ENCODE measurements at regions not wholly inside any gene's neighbourhood (a gene's known extent, or its start where the extent isn't known, plus 50 kb on each side); places are given as distances from the start of the nearest gene placed in this dataset.

DNA sequence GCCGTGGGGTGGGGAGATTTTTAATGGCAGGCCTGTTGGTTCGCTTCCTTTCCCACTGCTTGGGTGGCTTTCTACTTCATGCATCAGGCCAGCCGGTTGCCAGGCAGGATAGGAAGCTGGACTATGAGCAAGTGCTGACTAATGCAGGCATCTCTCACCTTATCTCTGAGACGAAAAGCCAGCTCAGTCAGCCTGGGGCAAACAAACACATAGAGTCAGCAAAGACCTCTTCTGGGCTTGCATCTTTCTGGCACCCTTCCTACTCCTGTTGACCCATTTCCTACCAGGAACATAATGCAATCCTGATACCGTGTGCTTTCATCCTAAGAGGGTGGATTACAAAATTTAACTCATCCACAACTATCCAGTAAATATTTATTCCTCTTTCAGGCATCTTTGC, 416.6 kb upstream of the MEX3C start:
- Histone ChIP-seq H3K27me3 (no peaks in the 10 kb centered on the region), H3K4me3 (no peak overlapping the region), H3K27ac (no peak overlapping the region), H3K36me3 (no peaks in the 10 kb centered on the region), H3K4me1 (peaks cover 0 to 6% (median 0%) of the 10 kb centered on the region in 4 donors), H3K9me3 (no peaks in the 10 kb centered on the region)
- 30 to 41% (median 41%) methylated on average over 5 of the region's 5 CpGs for WGBS, 5 donors
- intact Hi-C loops (cut with DNase I; ENCODE audit: low total_unique reads): no loop called here
- no peak for TF ChIP-seq POLR2AphosphoS5 (IDR thresholded peaks at IDR 0.05)
- no peak for TF ChIP-seq POLR2A (IDR thresholded peaks at IDR 0.05)
- TF ChIP-seq, protein P1, sequence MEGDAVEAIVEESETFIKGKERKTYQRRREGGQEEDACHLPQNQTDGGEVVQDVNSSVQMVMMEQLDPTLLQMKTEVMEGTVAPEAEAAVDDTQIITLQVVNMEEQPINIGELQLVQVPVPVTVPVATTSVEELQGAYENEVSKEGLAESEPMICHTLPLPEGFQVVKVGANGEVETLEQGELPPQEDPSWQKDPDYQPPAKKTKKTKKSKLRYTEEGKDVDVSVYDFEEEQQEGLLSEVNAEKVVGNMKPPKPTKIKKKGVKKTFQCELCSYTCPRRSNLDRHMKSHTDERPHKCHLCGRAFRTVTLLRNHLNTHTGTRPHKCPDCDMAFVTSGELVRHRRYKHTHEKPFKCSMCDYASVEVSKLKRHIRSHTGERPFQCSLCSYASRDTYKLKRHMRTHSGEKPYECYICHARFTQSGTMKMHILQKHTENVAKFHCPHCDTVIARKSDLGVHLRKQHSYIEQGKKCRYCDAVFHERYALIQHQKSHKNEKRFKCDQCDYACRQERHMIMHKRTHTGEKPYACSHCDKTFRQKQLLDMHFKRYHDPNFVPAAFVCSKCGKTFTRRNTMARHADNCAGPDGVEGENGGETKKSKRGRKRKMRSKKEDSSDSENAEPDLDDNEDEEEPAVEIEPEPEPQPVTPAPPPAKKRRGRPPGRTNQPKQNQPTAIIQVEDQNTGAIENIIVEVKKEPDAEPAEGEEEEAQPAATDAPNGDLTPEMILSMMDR (IDR thresholded peaks at IDR 0.05): no peak
- no peak for TF ChIP-seq EP300 (IDR thresholded peaks at IDR 0.05)
- DNase-seq: peak in 1 of 2 donors; percentile 57

DNA sequence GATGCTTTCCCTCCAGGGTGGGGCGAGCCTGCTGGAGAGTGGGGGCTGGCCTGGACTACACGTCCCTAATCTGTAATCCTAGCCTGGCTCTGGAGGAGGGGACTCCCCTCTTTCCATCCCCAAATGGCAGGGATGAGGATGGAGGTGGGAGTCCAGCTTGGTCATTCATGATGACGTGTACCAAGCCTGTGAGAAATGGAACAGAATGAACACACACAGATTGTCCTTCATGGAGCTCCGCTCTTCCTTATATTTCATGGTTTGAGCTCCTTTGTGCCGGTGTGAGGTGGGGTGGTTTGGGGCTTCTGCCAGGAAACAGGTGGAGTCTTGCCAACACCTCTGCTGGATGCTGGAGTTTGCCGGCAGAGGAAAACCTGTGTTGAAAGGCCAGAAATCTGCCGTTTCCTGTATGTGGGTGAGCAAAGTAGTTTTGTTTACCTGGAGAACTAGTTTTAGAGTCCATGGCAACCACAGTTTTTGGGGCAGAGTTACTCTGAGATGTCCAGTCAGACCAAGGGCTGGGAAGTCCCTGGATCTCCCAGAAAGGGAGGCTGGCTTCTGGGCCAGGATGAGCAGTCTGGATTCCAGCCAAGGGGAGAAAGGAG, 417.6 kb upstream of the MEX3C start:
- peak in 1 of 2 donors; percentile 62 for DNase-seq

DNA sequence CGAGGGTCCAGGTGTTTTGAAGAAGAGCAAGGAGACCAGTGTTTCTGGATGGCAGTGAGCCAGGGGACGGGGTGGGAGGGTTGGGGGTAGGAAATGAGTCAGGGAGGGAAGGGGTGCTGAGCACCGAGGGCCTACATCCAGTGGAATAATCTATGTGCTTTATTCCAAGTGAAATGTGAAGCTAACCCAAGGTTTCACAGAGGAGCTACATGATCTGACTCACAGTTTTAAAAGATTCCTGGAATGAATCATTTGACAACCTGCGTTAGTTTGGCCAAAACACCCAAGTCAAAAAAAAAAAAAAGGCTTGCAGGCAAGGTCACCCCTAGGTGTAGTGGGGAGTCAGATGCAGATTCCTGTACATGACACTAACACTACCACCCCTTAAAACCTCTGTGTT, 419.7 kb upstream of the MEX3C start:
- TF ChIP-seq, protein P1 (IDR thresholded peaks at IDR 0.05): no peak
- TF ChIP-seq EP300 (IDR thresholded peaks at IDR 0.05) (no peak), POLR2AphosphoS5 (IDR thresholded peaks at IDR 0.05) (no peak), POLR2A (IDR thresholded peaks at IDR 0.05) (no peak)
- no peaks in the 10 kb centered on the region for H3K9me3 ChIP-seq
- intact Hi-C loops (cut with DNase I; ENCODE audit: low total_unique reads): no loop called here
- no peak overlapping the region for H3K4me3 ChIP-seq
- peaks cover 0 to 6% (median 3%) of the 10 kb centered on the region in 3 donors for H3K27me3 ChIP-seq
- peaks cover 0 to 6% (median 0%) of the 10 kb centered on the region in 4 donors for H3K4me1 ChIP-seq
- DNase-seq: no peak
- H3K36me3 ChIP-seq: no peaks in the 10 kb centered on the region
- no peak overlapping the region for H3K27ac ChIP-seq
- 38 to 65% (median 54%) methylated on average over 4 of the region's 4 CpGs for WGBS, 5 donors

More for the DNA sequence above, 417.6 kb upstream of the MEX3C start:
- Histone ChIP-seq H3K36me3 (no peaks in the 10 kb centered on the region), H3K27me3 (no peaks in the 10 kb centered on the region), H3K27ac (no peak overlapping the region), H3K4me3 (no peak overlapping the region), H3K9me3 (no peaks in the 10 kb centered on the region), H3K4me1 (peaks cover 0 to 6% (median 0%) of the 10 kb centered on the region in 4 donors)
- intact Hi-C loops (cut with DNase I; ENCODE audit: low total_unique reads): no loop called here
- no peak for TF ChIP-seq EP300 (IDR thresholded peaks at IDR 0.05)
- TF ChIP-seq POLR2AphosphoS5 (IDR thresholded peaks at IDR 0.05): no peak
- TF ChIP-seq POLR2A (IDR thresholded peaks at IDR 0.05): no peak
- TF ChIP-seq, protein P1 (IDR thresholded peaks at IDR 0.05): no peak
- 19 to 56% (median 48%) methylated on average over 5 to 7 of the region's 7 CpGs for WGBS, 5 donors

DNA sequence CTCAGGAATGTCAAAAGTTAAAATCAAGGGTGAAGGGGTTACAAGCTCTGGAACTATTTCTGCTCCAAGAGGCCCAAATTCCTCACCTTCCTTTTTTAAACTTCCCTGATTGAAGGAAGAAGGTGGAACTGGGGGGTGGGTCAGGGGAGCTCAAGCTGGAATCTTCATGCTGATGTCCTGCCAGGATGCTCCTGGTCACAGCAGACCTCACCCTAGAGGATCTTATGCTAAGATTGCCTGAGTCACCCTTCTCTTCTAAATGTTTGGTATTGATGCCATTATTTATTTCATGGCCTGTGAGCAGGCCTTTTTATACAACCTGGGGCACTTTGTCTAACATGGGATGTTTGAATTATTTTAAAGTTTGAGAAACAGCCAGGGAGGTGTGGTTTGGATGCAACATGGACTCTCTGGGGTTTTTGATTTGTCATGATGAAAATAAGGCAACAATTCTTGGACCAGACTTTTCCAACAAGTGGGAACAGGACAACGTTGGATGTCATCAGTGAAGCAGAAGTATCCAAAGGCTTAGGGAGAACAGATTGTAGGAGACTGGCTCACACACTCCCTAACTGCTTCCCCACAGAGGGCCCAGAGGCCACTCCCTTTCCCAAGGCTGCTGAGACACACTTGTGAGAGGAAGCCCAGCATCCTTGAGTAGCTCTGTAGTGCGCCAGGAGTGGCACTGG, 420.2 kb upstream of the MEX3C start:
- H3K27ac ChIP-seq: no peak overlapping the region
- WGBS, 5 donors: 68 to 79% (median 78%) methylated on average over 2 of the region's 2 CpGs

More for the DNA sequence above, 420.2 kb upstream of the MEX3C start:
- intact Hi-C loops (cut with DNase I; ENCODE audit: low total_unique reads): no loop called here
- TF ChIP-seq POLR2AphosphoS5 (IDR thresholded peaks at IDR 0.05): no peak
- TF ChIP-seq, protein P1 (IDR thresholded peaks at IDR 0.05): no peak
- no peak for TF ChIP-seq EP300 (IDR thresholded peaks at IDR 0.05)
- TF ChIP-seq POLR2A (IDR thresholded peaks at IDR 0.05): no peak
- Histone ChIP-seq H3K4me3 (no peak overlapping the region), H3K27me3 (peaks cover 0 to 7% (median 6%) of the 10 kb centered on the region in 3 donors), H3K4me1 (peaks cover 0 to 6% (median 0%) of the 10 kb centered on the region in 4 donors), H3K36me3 (no peaks in the 10 kb centered on the region), H3K9me3 (no peaks in the 10 kb centered on the region)
- no peak for DNase-seq

All from stomach (tissue), 8 donors.